Stomach (tissue), 8 donors: ENCODE measurements at regions not wholly inside any gene's neighbourhood (a gene's known extent, or its start where the extent isn't known, plus 50 kb on each side); places are given as distances from the start of the nearest gene placed in this dataset.
"Not testable (repeated sequence)": the region's sequence is repeated elsewhere in the genome, so short reads cannot be mapped to it uniquely, and the experiment has no call there.

Experiments
- DNase-seq, 2 donors: peaks; one replicate each; pipeline versions ENCODE4 v3.0.0 to v3.0.0-alpha.2; 2013 to 2019
- H3K27ac ChIP-seq, 5 donors: fragments of 200-600 bp in 4 of 5; sonication (generic) in 4 of 5; one replicate each; pipeline ENCODE4 v1.5.1; 2013 to 2019; ENCODE audit warnings: mild to moderate bottlenecking in 1 of 5, moderate library complexity in 1 of 5
- H3K27me3 ChIP-seq, 3 donors: fragments of 200-600 bp; sonication (generic); one replicate each; pipeline ENCODE4 v1.5.1; 2017 to 2019; ENCODE audit warnings: mixed run types in 1 of 3
- H3K36me3 ChIP-seq, 4 donors: fragments of 200-600 bp; sonication (generic); 1 replicate in 3 of 4; 2 replicates in 1 of 4; pipeline ENCODE4 v1.5.1; 2016 to 2019
- H3K4me1 ChIP-seq, 4 donors: fragments of 200-600 bp; sonication (generic); one replicate each; pipeline ENCODE4 v1.5.1; 2016 to 2019
- H3K4me3 ChIP-seq, 4 donors: fragments of 200-600 bp; sonication (generic) in 3 of 4; one replicate each; pipeline ENCODE4 v1.5.1; 2016 to 2019; ENCODE audit warnings: mild to moderate bottlenecking in 1 of 4
- H3K9me3 ChIP-seq, 4 donors: fragments of 200-600 bp; sonication (generic); one replicate each; pipeline ENCODE4 v1.5.1; 2016 to 2019
- CTCF ChIP-seq, 7 experiments: fragments of 450-650 bp in 4 of 7; fragments of 200-600 bp in 3 of 7; sonication (generic) in 3 of 7; IDR thresholded peaks; one replicate each; pipeline ENCODE4 v1.5.1; 2016 to 2019; ENCODE audit warnings: antibody characterized with exemption in 7 of 7, control low read depth in 2 of 7, mild to moderate bottlenecking in 1 of 7
- EP300 ChIP-seq: sonication (generic); formaldehyde crosslinking; IDR thresholded peaks from one replicate; pipeline ENCODE4 v1.6.1; 2017; ENCODE audit warnings: antibody characterized with exemption
- POLR2A ChIP-seq, 4 donors: fragments of 450-650 bp; IDR thresholded peaks; one replicate each; pipeline ENCODE4 v1.6.1; 2016; ENCODE audit warnings: antibody characterized with exemption in 4 of 4, control low read depth in 2 of 4, mild to moderate bottlenecking in 1 of 4, moderate library complexity in 1 of 4
- POLR2AphosphoS5 ChIP-seq, 3 donors: sonication (generic); formaldehyde crosslinking; IDR thresholded peaks; one replicate each; pipeline ENCODE4 v1.6.1; 2016; ENCODE audit warnings: antibody characterized with exemption in 3 of 3
- WGBS, 5 donors: extraction: QIAGEN DNeasy Blood & Tissue Kit in 3 of 5; methylation state at CpG; one replicate each; pipeline versions ENCODE4 v1.1.5 to v1.1.7; 2013 to 2018; 5-methylcytosine and 5-hydroxymethylcytosine counted together
- intact Hi-C: fragments of 100-400 bp; cut with DNase I; formaldehyde crosslinking; loops from one replicate; pipeline ENCODE4 v1.15.1; 2023; ENCODE audit warnings: low total_unique reads
- donor health status: healthy with polysubstance abuse.
- donor health status: Bipolar disorder and iron deficiency.
- donor health status: healthy.

DNA sequence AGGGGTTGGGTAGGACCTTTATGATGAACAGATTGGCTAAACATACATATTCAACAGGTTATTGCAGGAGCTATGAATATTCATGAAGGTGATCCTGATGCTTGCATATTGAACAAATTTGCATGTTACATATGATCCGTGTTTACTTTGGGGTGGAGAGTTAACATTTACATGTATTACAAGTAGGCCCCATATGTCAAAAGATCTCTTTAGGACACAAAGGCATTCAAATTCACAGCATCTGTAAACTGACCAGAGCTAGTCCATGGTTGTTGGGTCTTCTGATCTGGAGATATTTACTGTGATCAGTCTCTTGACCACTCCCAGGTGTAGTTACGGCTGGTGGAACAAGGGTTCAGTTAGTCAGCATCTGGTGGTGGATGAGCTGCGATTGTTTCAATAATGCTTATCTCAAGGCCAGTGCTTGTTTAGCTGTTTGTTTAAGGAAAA lies 80.4 kb downstream of the PMAIP1 start:
- H3K36me3 ChIP-seq: no peaks in the 10 kb centered on the region
- intact Hi-C loops: no loop called here
- H3K4me3 ChIP-seq: no peak overlapping the region
- no peak for DNase-seq
- H3K4me1 ChIP-seq: peaks cover 0 to 4% (median 0%) of the 10 kb centered on the region in 4 donors
- H3K9me3 ChIP-seq: no peaks in the 10 kb centered on the region
- H3K27ac ChIP-seq: no peak overlapping the region
- no peaks in the 10 kb centered on the region for H3K27me3 ChIP-seq
- no peak for TF ChIP-seq EP300
- no peak for TF ChIP-seq POLR2A (IDR thresholded peaks at IDR 0.05)
- TF ChIP-seq CTCF (IDR thresholded peaks at IDR 0.05): no peak
- no peak for TF ChIP-seq POLR2AphosphoS5 (IDR thresholded peaks at IDR 0.05)
- WGBS, 5 donors: 46 to 63% (median 57%) methylated on average over 3 of the region's 3 CpGs

GRCh38 chr18:59971871-59972428 lies 72.2 kb downstream of the PMAIP1 start:
- peaks cover 0 to 7% (median 3%) of the 10 kb centered on the region in 4 donors for H3K4me1 ChIP-seq
- 63 to 67% (median 64%) methylated on average over 4 of the region's 4 CpGs for WGBS, 5 donors
- intact Hi-C loops: no loop called here
- TF ChIP-seq EP300 (no peak), POLR2AphosphoS5 (IDR thresholded peaks at IDR 0.05) (no peak), POLR2A (IDR thresholded peaks at IDR 0.05) (no peak), CTCF (IDR thresholded peaks at IDR 0.05) (no peak)
- peaks cover 0 to 33% (median 8%) of the 10 kb centered on the region in 3 donors for H3K27me3 ChIP-seq
- DNase-seq: no peak
- no peak overlapping the region for H3K4me3 ChIP-seq
- H3K9me3 ChIP-seq: no peaks in the 10 kb centered on the region
- no peaks in the 10 kb centered on the region for H3K36me3 ChIP-seq
- H3K27ac ChIP-seq: no peak overlapping the region

GRCh38 chr18:59971144-59971543 lies 71.3 kb downstream of the PMAIP1 start:
- peaks cover 0 to 38% (median 8%) of the 10 kb centered on the region in 3 donors for H3K27me3 ChIP-seq
- 74 to 92% (median 89%) methylated on average over 1 of the region's 1 CpG for WGBS, 5 donors

DNA sequence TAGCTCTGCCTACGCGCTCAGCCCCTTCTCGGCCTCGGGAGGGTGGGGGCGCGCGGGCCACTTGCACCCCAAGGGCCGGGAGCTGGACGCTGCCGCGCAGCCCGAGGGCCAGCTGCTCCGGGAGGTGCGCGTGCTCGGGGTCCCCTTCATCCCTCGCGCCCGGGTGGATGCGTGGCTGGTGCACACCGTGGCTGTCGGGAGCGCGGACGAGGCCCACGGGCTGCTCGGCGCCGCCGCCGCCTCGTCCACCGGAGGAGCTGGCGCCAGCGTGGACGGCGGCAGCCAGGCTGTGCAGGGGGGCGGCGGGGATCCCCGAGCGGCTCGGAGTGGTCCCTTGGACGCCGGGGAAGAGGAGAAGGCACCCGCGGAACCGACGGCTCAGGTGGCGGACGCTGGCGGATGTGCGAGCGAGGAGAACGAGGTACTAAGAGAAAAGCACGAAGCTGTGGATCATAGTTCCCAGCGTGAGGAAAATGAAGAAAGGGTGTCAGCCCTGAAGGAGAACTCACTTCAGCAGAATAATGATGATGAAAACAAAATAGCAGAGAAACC lies 69.8 kb downstream of the PMAIP1 start:
- WGBS, 5 donors: 24 to 49% (median 34%) methylated on average over 32 to 55 of the region's 56 CpGs
- intact Hi-C loops, H3K27ac ChIP-seq, DNase-seq, H3K4me1 ChIP-seq, H3K36me3 ChIP-seq, H3K9me3 ChIP-seq: not testable (repeated sequence)
- peak overlapping the region; percentile 8 to 22 (median 12) for H3K4me3 ChIP-seq
- H3K27me3 ChIP-seq: peaks cover 0 to 38% (median 8%) of the 10 kb centered on the region in 3 donors

More at GRCh38 chr18:59971144-59971543, 71.3 kb downstream of the PMAIP1 start:
- intact Hi-C loops, H3K9me3 ChIP-seq, H3K36me3 ChIP-seq, DNase-seq, H3K4me1 ChIP-seq, H3K27ac ChIP-seq, H3K4me3 ChIP-seq: not testable (repeated sequence)

- Histone ChIP-seq H3K27me3 (peaks cover 0 to 38% (median 8%) of the 10 kb centered on the region in 3 donors), H3K4me3 (no peak overlapping the region), H3K4me1 (peaks cover 0 to 7% (median 3%) of the 10 kb centered on the region in 4 donors), H3K27ac (no peak overlapping the region), H3K9me3 (no peaks in the 10 kb centered on the region), H3K36me3 (no peaks in the 10 kb centered on the region)
- 85 to 95% (median 94%) methylated on average over 2 of the region's 2 CpGs for WGBS, 5 donors
- TF ChIP-seq POLR2A (IDR thresholded peaks at IDR 0.05): no peak
- TF ChIP-seq CTCF (IDR thresholded peaks at IDR 0.05): no peak
- TF ChIP-seq POLR2AphosphoS5 (IDR thresholded peaks at IDR 0.05): no peak
- no peak for TF ChIP-seq EP300
- DNase-seq: no peak
- intact Hi-C loops: no loop called here
These were observed 68.8 kb downstream of the PMAIP1 start for GRCh38 chr18:59968583-59968982.
